DOHH2 (cell line): ENCODE measurements at regions not wholly inside any gene's neighbourhood (a gene's known extent, or its start where the extent isn't known, plus 50 kb on each side); places are given as distances from the start of the nearest gene placed in this dataset.

Experiments
- CTCF ChIP-seq: fragments of 200-600 bp; sonication (generic); IDR thresholded peaks from one replicate; pipeline ENCODE4 v1.5.1; 2014; ENCODE audit warnings: antibody characterized with exemption, mild to moderate bottlenecking, low read depth, low read length; ENCODE audit not compliant: poor library complexity, severe bottlenecking
- EZH2phosphoT487 ChIP-seq: fragments of 200-600 bp; sonication (generic); IDR thresholded peaks from 2 replicates; pipeline ENCODE4 v1.6.1; 2017; ENCODE audit warnings: borderline replicate concordance, mild to moderate bottlenecking, antibody characterized with exemption, low read length, moderate library complexity, mixed read lengths

GRCh38 chr5:126332326-126332725 lies 90.9 kb upstream of the GRAMD2B start:
- no peak for TF ChIP-seq CTCF
- TF ChIP-seq EZH2phosphoT487, result no peak
